Vagina (tissue), 2 donors: ENCODE measurements at regions not wholly inside any gene's neighbourhood (a gene's known extent, or its start where the extent isn't known, plus 50 kb on each side); places are given as distances from the start of the nearest gene placed in this dataset.

Experiments used
- DNase-seq, 2 donors: peaks; one replicate each; pipeline ENCODE4 v3.0.0-alpha.2; 2017; ENCODE audit errors: extremely low spot score in 2 of 2
- H3K27ac ChIP-seq: fragments of 200-600 bp; sonication (generic); one replicate; pipeline ENCODE4 v1.5.1; 2019
- H3K27me3 ChIP-seq: fragments of 200-600 bp; sonication (generic); one replicate; pipeline ENCODE4 v1.5.1; 2019
- H3K36me3 ChIP-seq, 2 donors: fragments of 200-600 bp; sonication (generic); one replicate each; pipeline ENCODE4 v1.5.1; 2017 to 2019
- H3K4me1 ChIP-seq: fragments of 200-600 bp; sonication (generic); one replicate; pipeline ENCODE4 v1.5.1; 2019
- H3K4me3 ChIP-seq, 2 donors: fragments of 200-600 bp; sonication (generic); 1 replicate in 1 of 2; 2 replicates in 1 of 2; pipeline ENCODE4 v1.5.1; 2016 to 2019
- H3K9me3 ChIP-seq: fragments of 200-600 bp; sonication (generic); one replicate; pipeline ENCODE4 v1.5.1; 2019
- POLR2A ChIP-seq, 2 donors: fragments of 450-650 bp; IDR thresholded peaks; one replicate each; pipeline ENCODE4 v1.6.1; 2017; ENCODE audit warnings: antibody characterized with exemption in 2 of 2, mild to moderate bottlenecking in 2 of 2, moderate library complexity in 2 of 2
- POLR2AphosphoS5 ChIP-seq, 2 donors: sonication (generic); formaldehyde crosslinking; IDR thresholded peaks; one replicate each; pipeline ENCODE4 v1.9.0; 2017; ENCODE audit warnings: antibody characterized with exemption in 2 of 2, mild to moderate bottlenecking in 2 of 2, low read depth in 1 of 2; ENCODE audit not compliant: insufficient read depth in 1 of 2
- intact Hi-C: fragments of 100-400 bp; cut with DNase I; formaldehyde crosslinking; loops from one replicate; pipeline ENCODE4 v1.15.1; 2023
- TF ChIP-seq, protein P1 (sequence below), 3 experiments: fragments of 450-650 bp in 2 of 3; fragments of 200-600 bp in 1 of 3; sonication (generic) in 1 of 3; IDR thresholded peaks; one replicate each; pipeline ENCODE4 v1.5.1; 2017 to 2019; ENCODE audit warnings: antibody characterized with exemption in 3 of 3, mild to moderate bottlenecking in 2 of 3, moderate library complexity in 2 of 3

GRCh38 chr14:97527993-97528392 is 730.8 kb downstream of the VRK1 start:
- no peak for DNase-seq
- Histone ChIP-seq H3K27ac (no peak overlapping the region), H3K36me3 (no peaks in the 10 kb centered on the region), H3K4me3 (no peak overlapping the region), H3K27me3 (no peaks in the 10 kb centered on the region), H3K9me3 (no peaks in the 10 kb centered on the region), H3K4me1 (no peaks in the 10 kb centered on the region)
- TF ChIP-seq POLR2A (IDR thresholded peaks at IDR 0.05) (no peak), POLR2AphosphoS5 (IDR thresholded peaks at IDR 0.05; ENCODE audit: insufficient read depth in 1 of 2, low read depth in 1 of 2) (no peak)
- TF ChIP-seq, protein P1, sequence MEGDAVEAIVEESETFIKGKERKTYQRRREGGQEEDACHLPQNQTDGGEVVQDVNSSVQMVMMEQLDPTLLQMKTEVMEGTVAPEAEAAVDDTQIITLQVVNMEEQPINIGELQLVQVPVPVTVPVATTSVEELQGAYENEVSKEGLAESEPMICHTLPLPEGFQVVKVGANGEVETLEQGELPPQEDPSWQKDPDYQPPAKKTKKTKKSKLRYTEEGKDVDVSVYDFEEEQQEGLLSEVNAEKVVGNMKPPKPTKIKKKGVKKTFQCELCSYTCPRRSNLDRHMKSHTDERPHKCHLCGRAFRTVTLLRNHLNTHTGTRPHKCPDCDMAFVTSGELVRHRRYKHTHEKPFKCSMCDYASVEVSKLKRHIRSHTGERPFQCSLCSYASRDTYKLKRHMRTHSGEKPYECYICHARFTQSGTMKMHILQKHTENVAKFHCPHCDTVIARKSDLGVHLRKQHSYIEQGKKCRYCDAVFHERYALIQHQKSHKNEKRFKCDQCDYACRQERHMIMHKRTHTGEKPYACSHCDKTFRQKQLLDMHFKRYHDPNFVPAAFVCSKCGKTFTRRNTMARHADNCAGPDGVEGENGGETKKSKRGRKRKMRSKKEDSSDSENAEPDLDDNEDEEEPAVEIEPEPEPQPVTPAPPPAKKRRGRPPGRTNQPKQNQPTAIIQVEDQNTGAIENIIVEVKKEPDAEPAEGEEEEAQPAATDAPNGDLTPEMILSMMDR (IDR thresholded peaks at IDR 0.05) = no peak
- intact Hi-C loops = no loop called here

DNA sequence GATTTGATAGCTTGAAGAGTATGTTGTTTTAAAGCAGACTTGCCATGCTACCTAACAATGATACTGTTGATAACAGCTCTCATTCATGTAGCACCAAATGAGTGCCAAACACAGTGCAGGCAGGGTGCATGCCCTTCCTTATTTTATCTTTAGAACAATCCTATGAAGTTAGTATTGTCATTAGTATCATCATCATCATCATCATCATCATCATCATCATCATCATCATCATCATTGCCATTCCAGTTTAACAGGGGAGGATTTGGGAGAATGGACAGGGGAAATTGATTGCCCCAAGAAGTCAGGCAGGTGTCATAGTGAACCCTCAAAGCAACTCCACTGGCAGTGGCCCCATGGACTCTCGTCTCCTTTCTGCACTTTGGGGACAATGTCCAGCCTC is 734.9 kb downstream of the VRK1 start:
- no peaks in the 10 kb centered on the region for H3K4me1 ChIP-seq
- H3K27ac ChIP-seq = no peak overlapping the region
- TF ChIP-seq POLR2AphosphoS5 (IDR thresholded peaks at IDR 0.05; ENCODE audit: insufficient read depth in 1 of 2, low read depth in 1 of 2) (no peak), POLR2A (IDR thresholded peaks at IDR 0.05) (no peak)
- no peak for DNase-seq
- no peaks in the 10 kb centered on the region for H3K9me3 ChIP-seq
- intact Hi-C loops = no loop called here
- H3K27me3 ChIP-seq = no peaks in the 10 kb centered on the region
- H3K4me3 ChIP-seq = no peak overlapping the region
- H3K36me3 ChIP-seq = no peaks in the 10 kb centered on the region

DNA sequence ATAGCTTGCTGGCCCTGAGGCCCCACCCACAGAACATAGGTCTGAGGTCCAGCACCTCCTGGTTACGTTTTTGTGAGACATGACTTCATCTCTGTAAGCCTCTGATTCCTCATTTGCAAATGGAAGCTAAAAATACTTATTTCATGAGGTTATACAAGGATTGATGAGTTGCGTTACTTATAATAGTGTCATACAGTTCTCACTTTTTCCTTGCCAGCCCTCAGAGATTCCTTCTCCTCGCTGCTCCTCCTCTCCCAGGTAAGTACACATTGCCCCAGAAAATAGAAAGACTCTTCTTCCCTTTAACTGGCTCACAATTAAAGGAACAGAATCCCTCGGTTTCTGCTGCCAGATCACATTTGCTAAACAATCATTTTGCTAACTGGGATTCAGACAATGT is 739.2 kb downstream of the VRK1 start:
- no peak for TF ChIP-seq POLR2A (IDR thresholded peaks at IDR 0.05)
- TF ChIP-seq, protein P1 (IDR thresholded peaks at IDR 0.05) = no peak
- TF ChIP-seq POLR2AphosphoS5 (IDR thresholded peaks at IDR 0.05; ENCODE audit: insufficient read depth in 1 of 2, low read depth in 1 of 2) = no peak
- H3K36me3 ChIP-seq = no peaks in the 10 kb centered on the region
- DNase-seq = no peak
- intact Hi-C loops = no loop called here
- no peaks in the 10 kb centered on the region for H3K27me3 ChIP-seq
- no peaks in the 10 kb centered on the region for H3K9me3 ChIP-seq
- H3K27ac ChIP-seq = no peak overlapping the region
- H3K4me3 ChIP-seq = no peak overlapping the region
- H3K4me1 ChIP-seq = no peaks in the 10 kb centered on the region

- no peak for TF ChIP-seq POLR2AphosphoS5 (IDR thresholded peaks at IDR 0.05; ENCODE audit: insufficient read depth in 1 of 2, low read depth in 1 of 2)
- TF ChIP-seq, protein P1 (IDR thresholded peaks at IDR 0.05) = no peak
- TF ChIP-seq POLR2A (IDR thresholded peaks at IDR 0.05) = no peak
- H3K27ac ChIP-seq = no peak overlapping the region
- H3K9me3 ChIP-seq = no peaks in the 10 kb centered on the region
- H3K4me3 ChIP-seq = no peak overlapping the region
- intact Hi-C loops = no loop called here
- H3K27me3 ChIP-seq = no peaks in the 10 kb centered on the region
- DNase-seq = no peak
- no peaks in the 10 kb centered on the region for H3K4me1 ChIP-seq
- no peaks in the 10 kb centered on the region for H3K36me3 ChIP-seq
Measured at GRCh38 chr14:97538749-97539410, 741.7 kb downstream of the VRK1 start.

GRCh38 chr14:97539411-97539795 is 742.2 kb downstream of the VRK1 start:
- Histone ChIP-seq H3K27me3 (no peaks in the 10 kb centered on the region), H3K4me1 (no peaks in the 10 kb centered on the region), H3K4me3 (no peak overlapping the region), H3K36me3 (no peaks in the 10 kb centered on the region), H3K27ac (no peak overlapping the region), H3K9me3 (no peaks in the 10 kb centered on the region)
- no peak for TF ChIP-seq POLR2A (IDR thresholded peaks at IDR 0.05)
- TF ChIP-seq POLR2AphosphoS5 (IDR thresholded peaks at IDR 0.05; ENCODE audit: insufficient read depth in 1 of 2, low read depth in 1 of 2) = no peak
- TF ChIP-seq, protein P1 (IDR thresholded peaks at IDR 0.05) = no peak
- intact Hi-C loops = no loop called here
- no peak for DNase-seq
